HCT116 (cell line): ENCODE measurements at regions not wholly inside any gene's neighbourhood (a gene's known extent, or its start where the extent isn't known, plus 50 kb on each side); places are given as distances from the start of the nearest gene placed in this dataset.

Experiments
- ATAC-seq: fragments of 200-7000 bp; cut with Tn5 transposase; 2 replicates; pipeline ENCODE4 v1.9.1; 2020; ENCODE audit warnings: mild to moderate bottlenecking, moderate library complexity
- BruUV-seq: library from RNA; stranded (reverse); fragments of 400-500 nt; replicated peaks from 2 replicates; lab custom pipeline; 2021; lab: Mats Ljungman, UMichigan
- CTCF ChIA-PET: fragments of 300-600 bp; sonication (Branson Sonifier 250); formaldehyde crosslinking; loops from one replicate; lab custom pipeline; 2021; ENCODE audit warnings: antibody characterized with exemption; lab: Charles Lee
- POLR2A ChIA-PET: fragments of 300-600, 350-600 bp; sonication (Branson Sonifier 250); formaldehyde crosslinking; loops from one replicate; lab custom pipeline; 2021; ENCODE audit warnings: antibody characterized with exemption; lab: Charles Lee
- RAD21 ChIA-PET, 2 experiments: fragments of 300-600 bp; sonication (Branson Sonifier 250); formaldehyde crosslinking; loops; one replicate each; lab custom pipeline; 2023; ENCODE audit warnings: low total read pairs in 2 of 2; ENCODE audit not compliant: uncharacterized antibody in 2 of 2, unreplicated experiment in 2 of 2, low non-redundant PET in 1 of 2; lab: Charles Lee
- DNase-seq: peaks from one replicate; pipeline ENCODE4 v3.0.0-alpha.2; 2010; ENCODE audit warnings: low read depth, low spot score
- H2AFZ ChIP-seq: fragments of 200-600 bp; shearing (Covaris generic), sonication (generic); 2 replicates; pipeline ENCODE4 v1.6.1; 2017; ENCODE audit warnings: low read depth, mixed run types, mixed read lengths, antibody characterized with exemption, low read length; ENCODE audit not compliant: poor library complexity, severe bottlenecking
- H3K27ac ChIP-seq: 2 replicates; pipeline ENCODE4 v1.5.1; 2012; ENCODE audit warnings: low read depth, low read length
- H3K27me3 ChIP-seq: fragments of 200-600 bp; sonication (generic); 2 replicates; pipeline ENCODE4 v1.6.1; 2016; ENCODE audit warnings: mixed run types, low read length, mixed read lengths; ENCODE audit not compliant: insufficient read depth
- H3K36me3 ChIP-seq, 2 experiments: fragments of 200-500 bp in 1 of 2; fragments of 200-600 bp in 1 of 2; sonication (Bioruptor generic) in 1 of 2; sonication (generic) in 1 of 2; 2 replicates each; pipeline versions ENCODE4 v1.5.1 to v1.6.1; 2014 to 2016; ENCODE audit warnings: low read length in 2 of 2, inconsistent platforms in 1 of 2, mixed read lengths in 1 of 2, mixed run types in 1 of 2; ENCODE audit not compliant: insufficient read depth in 2 of 2, control insufficient read depth in 1 of 2
- H3K4me1 ChIP-seq, 2 experiments: fragments of 200-600 bp in 1 of 2; sonication (generic) in 1 of 2; 2 replicates each; pipeline versions ENCODE4 v1.5.1 to v1.6.1; 2012 to 2017; ENCODE audit warnings: low read length in 2 of 2, inconsistent platforms in 1 of 2, mild to moderate bottlenecking in 1 of 2, mixed read lengths in 1 of 2, mixed run types in 1 of 2, moderate library complexity in 1 of 2; ENCODE audit not compliant: insufficient read depth in 2 of 2, control insufficient read depth in 1 of 2
- H3K4me2 ChIP-seq: fragments of 200-600 bp; sonication (generic); 2 replicates; pipeline ENCODE4 v1.6.1; 2017; ENCODE audit warnings: mixed run types, low read length, mixed read lengths
- H3K4me3 ChIP-seq, 2 experiments: fragments of 200-600 bp in 1 of 2; sonication (generic) in 1 of 2; replicated peaks in 1 of 2; 2 replicates each; pipeline ENCODE4 v1.5.1; 2011 to 2016; ENCODE audit warnings: low read length in 2 of 2, control low read depth in 1 of 2, low read depth in 1 of 2, mild to moderate bottlenecking in 1 of 2, mixed read lengths in 1 of 2, mixed run types in 1 of 2
- H3K79me2 ChIP-seq: fragments of 200-600 bp; sonication (generic); 2 replicates; pipeline ENCODE4 v1.6.1; 2017; ENCODE audit warnings: mild to moderate bottlenecking, mixed run types, low read length, moderate library complexity, mixed read lengths; ENCODE audit not compliant: insufficient read depth
- H3K9ac ChIP-seq: fragments of 200-600 bp; sonication (generic); 2 replicates; pipeline ENCODE4 v1.6.1; 2016; ENCODE audit warnings: low read length, mixed read lengths
- H3K9me2 ChIP-seq: fragments of 200-600 bp; sonication (generic), shearing (Covaris generic); 2 replicates; pipeline ENCODE4 v1.6.1; 2017; ENCODE audit warnings: mixed run types, mild to moderate bottlenecking, moderate library complexity; ENCODE audit not compliant: insufficient read depth
- H3K9me3 ChIP-seq, 2 experiments: fragments of 200-500 bp in 1 of 2; fragments of 200-600 bp in 1 of 2; sonication (Bioruptor generic) in 1 of 2; sonication (generic) in 1 of 2; 2 replicates each; pipeline ENCODE4 v1.6.1; 2014 to 2017; ENCODE audit warnings: low read length in 2 of 2, mixed read lengths in 2 of 2, inconsistent platforms in 1 of 2, low read depth in 1 of 2, mild to moderate bottlenecking in 1 of 2, mixed run types in 1 of 2, moderate library complexity in 1 of 2; ENCODE audit not compliant: control insufficient read depth in 1 of 2, insufficient read depth in 1 of 2
- H4K20me1 ChIP-seq: fragments of 200-600 bp; sonication (generic), shearing (Covaris generic); 2 replicates; pipeline ENCODE4 v1.6.1; 2017; ENCODE audit warnings: mixed run types, mild to moderate bottlenecking, moderate library complexity; ENCODE audit not compliant: insufficient read depth
- CTCF ChIP-seq, 3 experiments: fragments of 200-600 bp in 1 of 3; sonication (generic) in 1 of 3; IDR thresholded peaks in 2 of 3; conservative IDR thresholded peaks in 1 of 3; 2 replicates each; pipeline ENCODE4 v1.5.1; 2012 to 2017; ENCODE audit warnings: low read depth in 2 of 3, low read length in 2 of 3, antibody characterized with exemption in 1 of 3, borderline replicate concordance in 1 of 3, control low read depth in 1 of 3, mild to moderate bottlenecking in 1 of 3, mixed read lengths in 1 of 3, mixed run types in 1 of 3, moderate library complexity in 1 of 3; ENCODE audit not compliant: insufficient read depth in 1 of 3
- EZH2phosphoT487 ChIP-seq: fragments of 200-600 bp; IDR thresholded peaks from 2 replicates; pipeline ENCODE4 v1.6.1; 2018; ENCODE audit warnings: antibody characterized with exemption, borderline replicate concordance
- JUND ChIP-seq: IDR thresholded peaks from 2 replicates; pipeline ENCODE4 v1.6.1; 2012
- ZNF274 ChIP-seq: fragments of 200-500 bp; sonication (Bioruptor generic); IDR thresholded peaks from 2 replicates; pipeline ENCODE4 v1.6.1; 2014; ENCODE audit warnings: mild to moderate bottlenecking, low read depth, low read length, inconsistent platforms
- intact Hi-C: fragments of 100-400 bp; cut with micrococcal nuclease; formaldehyde crosslinking; loops from 2 replicates; pipeline ENCODE4 v1.10.0; 2022
- TF ChIP-seq, protein P1 (sequence below): IDR thresholded peaks from 2 replicates; pipeline ENCODE4 v1.6.1; 2012
- TF ChIP-seq, protein P2 (sequence below): IDR thresholded peaks from 2 replicates; pipeline ENCODE4 v1.6.1; 2012

- Histone ChIP-seq H3K4me3 (no peak overlapping the region), H3K79me2 (no peaks in the 10 kb centered on the region), H3K27ac (no peak overlapping the region), H3K36me3 (no peaks in the 10 kb centered on the region), H3K9ac (no peak overlapping the region), H2AFZ (no peak overlapping the region), H3K27me3 (no peaks in the 10 kb centered on the region), H3K9me3 (no peaks in the 10 kb centered on the region), H4K20me1 (no peaks in the 10 kb centered on the region), H3K4me1 (peaks cover 0 to 4% of the 10 kb centered on the region in 2 experiments; a peak in 1 of 4 replicates), H3K4me2 (no peak overlapping the region), H3K9me2 (no peaks in the 10 kb centered on the region)
- ATAC-seq (no peak), DNase-seq (no peak)
- intact Hi-C loops = no loop called here
- ChIA-PET RAD21 (no interaction called here), CTCF (no interaction called here), POLR2A (no interaction called here)
- no TSS peak for BruUV-seq
- TF ChIP-seq CTCF (IDR thresholded peaks at IDR 0.05 in 2 of 3, conservative IDR thresholded peaks at IDR 0.05 in 1 of 3; ENCODE audit: borderline replicate concordance in 1 of 3, insufficient read depth in 1 of 3, low read depth in 2 of 3, low read length in 2 of 3) = no peak
- TF ChIP-seq, protein P1, sequence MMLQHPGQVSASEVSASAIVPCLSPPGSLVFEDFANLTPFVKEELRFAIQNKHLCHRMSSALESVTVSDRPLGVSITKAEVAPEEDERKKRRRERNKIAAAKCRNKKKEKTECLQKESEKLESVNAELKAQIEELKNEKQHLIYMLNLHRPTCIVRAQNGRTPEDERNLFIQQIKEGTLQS = no peak
Measured at GRCh38 chr4:126595643-126596042, 1037.1 kb upstream of the INTU start.

GRCh38 chr4:126599746-126600145, 1033.0 kb upstream of the INTU start:
- DNase-seq (no peak), ATAC-seq (no peak)
- Histone ChIP-seq H4K20me1 (no peaks in the 10 kb centered on the region), H3K9ac (no peak overlapping the region), H3K9me3 (no peaks in the 10 kb centered on the region), H3K27ac (no peak overlapping the region), H2AFZ (peak overlapping the region; percentile 45), H3K27me3 (no peaks in the 10 kb centered on the region), H3K4me1 (no peaks in the 10 kb centered on the region), H3K4me3 (no peak overlapping the region), H3K9me2 (no peaks in the 10 kb centered on the region), H3K4me2 (no peak overlapping the region), H3K79me2 (no peaks in the 10 kb centered on the region), H3K36me3 (no peaks in the 10 kb centered on the region)
- POLR2A ChIA-PET = no interaction called here
- RAD21 ChIA-PET = no interaction called here
- no TSS peak for BruUV-seq
- CTCF ChIA-PET = interaction anchor here (0.6 kb wide), 1 partner anchor 1285 kb away, joined by 3 read pairs; the partner anchor contains the start of gene FAT4
- TF ChIP-seq JUND (no peak), EZH2phosphoT487 (no peak), ZNF274 (no peak)
- TF ChIP-seq, protein P2, sequence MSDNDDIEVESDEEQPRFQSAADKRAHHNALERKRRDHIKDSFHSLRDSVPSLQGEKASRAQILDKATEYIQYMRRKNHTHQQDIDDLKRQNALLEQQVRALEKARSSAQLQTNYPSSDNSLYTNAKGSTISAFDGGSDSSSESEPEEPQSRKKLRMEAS = no peak
- TF ChIP-seq, protein P1 = no peak
- intact Hi-C loops = loop anchor here (10.0 kb wide), 1 partner anchor 835 kb away; no protein-coding TSS in a partner anchor
